ENCODE measurements at regions not wholly inside any gene's neighbourhood (a gene's known extent, or its start where the extent isn't known, plus 50 kb on each side); places are given as distances from the start of the nearest gene placed in this dataset.

- H2AFZ ChIP-seq (ENCODE audit: low read length): no peak overlapping the region
Observed at GRCh38 chr22:27574651-27575050, 226.9 kb downstream of the MN1 start.

GRCh38 chr22:27575348-27575747, 226.2 kb downstream of the MN1 start:
- Histone ChIP-seq H2AFZ (ENCODE audit: low read length) (no peak overlapping the region), H3F3A (ENCODE audit: insufficient read depth, low read length) (no peaks in the 10 kb centered on the region), H3K4me3 (ENCODE audit: low read length) (no peak overlapping the region), H3K4me2 (ENCODE audit: low read depth, low read length) (no peak overlapping the region), H3K27me3 (replicated peaks; ENCODE audit: insufficient read depth, low read length) (peaks cover 97% of the 10 kb centered on the region), H3K36me3 (replicated peaks; ENCODE audit: insufficient read depth, low read length) (no peaks in the 10 kb centered on the region), H3K4me1 (ENCODE audit: low read length) (no peaks in the 10 kb centered on the region), H3K27ac (ENCODE audit: low read length) (no peak overlapping the region), H3K9ac (ENCODE audit: low read length) (no peak overlapping the region), H4K20me1 (ENCODE audit: insufficient read depth, low read length) (no peaks in the 10 kb centered on the region), H3K9me3 (replicated peaks; ENCODE audit: insufficient read depth, low read length) (no peaks in the 10 kb centered on the region), H3K9me2 (replicated peaks; ENCODE audit: insufficient read depth, low read length) (no peaks in the 10 kb centered on the region), H3K79me2 (ENCODE audit: low read length) (no peaks in the 10 kb centered on the region)
- no peak for DNase-seq
- no peak for TF ChIP-seq CTCF (IDR thresholded peaks at IDR 0.05; ENCODE audit: low read length)
- no peak for TF ChIP-seq EZH2 (optimal IDR thresholded peaks at IDR 0.05; ENCODE audit: low read depth, low read length)
- TF ChIP-seq EZH2phosphoT487 (IDR thresholded peaks at IDR 0.05; ENCODE audit: low read length): no peak

More at GRCh38 chr22:27574651-27575050, 226.9 kb downstream of the MN1 start:
- Histone ChIP-seq H3K9me3 (replicated peaks; ENCODE audit: insufficient read depth, low read length) (no peaks in the 10 kb centered on the region), H4K20me1 (ENCODE audit: insufficient read depth, low read length) (no peaks in the 10 kb centered on the region), H3K4me1 (ENCODE audit: low read length) (no peaks in the 10 kb centered on the region), H3K4me2 (ENCODE audit: low read depth, low read length) (no peak overlapping the region), H3K27me3 (replicated peaks; ENCODE audit: insufficient read depth, low read length) (peaks cover 94% of the 10 kb centered on the region), H3K9me2 (replicated peaks; ENCODE audit: insufficient read depth, low read length) (no peaks in the 10 kb centered on the region), H3K27ac (ENCODE audit: low read length) (no peak overlapping the region), H3K4me3 (ENCODE audit: low read length) (no peak overlapping the region), H3K36me3 (replicated peaks; ENCODE audit: insufficient read depth, low read length) (no peaks in the 10 kb centered on the region), H3K79me2 (ENCODE audit: low read length) (no peaks in the 10 kb centered on the region), H3K9ac (ENCODE audit: low read length) (no peak overlapping the region), H3F3A (ENCODE audit: insufficient read depth, low read length) (no peaks in the 10 kb centered on the region)
- no peak for DNase-seq
- TF ChIP-seq EZH2phosphoT487 (IDR thresholded peaks at IDR 0.05; ENCODE audit: low read length): no peak
- TF ChIP-seq EZH2 (optimal IDR thresholded peaks at IDR 0.05; ENCODE audit: low read depth, low read length): no peak
- TF ChIP-seq CTCF (IDR thresholded peaks at IDR 0.05; ENCODE audit: low read length): no peak

- no peaks in the 10 kb centered on the region for H4K20me1 ChIP-seq (ENCODE audit: insufficient read depth, low read length)
- no peaks in the 10 kb centered on the region for H3F3A ChIP-seq (ENCODE audit: insufficient read depth, low read length)
- no peak overlapping the region for H2AFZ ChIP-seq (ENCODE audit: low read length)
- no peaks in the 10 kb centered on the region for H3K4me1 ChIP-seq (ENCODE audit: low read length)
- H3K27ac ChIP-seq (ENCODE audit: low read length): no peak overlapping the region
- H3K27me3 ChIP-seq (replicated peaks; ENCODE audit: insufficient read depth, low read length): peaks cover 98% of the 10 kb centered on the region
- H3K4me3 ChIP-seq (ENCODE audit: low read length): no peak overlapping the region
- H3K9me2 ChIP-seq (replicated peaks; ENCODE audit: insufficient read depth, low read length): no peaks in the 10 kb centered on the region
- H3K79me2 ChIP-seq (ENCODE audit: low read length): no peaks in the 10 kb centered on the region
- H3K36me3 ChIP-seq (replicated peaks; ENCODE audit: insufficient read depth, low read length): no peaks in the 10 kb centered on the region
- H3K4me2 ChIP-seq (ENCODE audit: low read depth, low read length): no peak overlapping the region
- no peak overlapping the region for H3K9ac ChIP-seq (ENCODE audit: low read length)
- no peaks in the 10 kb centered on the region for H3K9me3 ChIP-seq (replicated peaks; ENCODE audit: insufficient read depth, low read length)
- no peak for TF ChIP-seq EZH2phosphoT487 (IDR thresholded peaks at IDR 0.05; ENCODE audit: low read length)
- TF ChIP-seq CTCF (IDR thresholded peaks at IDR 0.05; ENCODE audit: low read length): no peak
- TF ChIP-seq EZH2 (optimal IDR thresholded peaks at IDR 0.05; ENCODE audit: low read depth, low read length): no peak
- DNase-seq: no peak
Observed at GRCh38 chr22:27576413-27576812, 225.1 kb downstream of the MN1 start.

Measured in MM.1S (cell line).